Mesendoderm (in vitro differentiated cells): ENCODE measurements at regions not wholly inside any gene's neighbourhood (a gene's known extent, or its start where the extent isn't known, plus 50 kb on each side); places are given as distances from the start of the nearest gene placed in this dataset.
"Not testable (repeated sequence)": the region's sequence is repeated elsewhere in the genome, so short reads cannot be mapped to it uniquely, and the experiment has no call there.

Experiments
- DNase-seq: peaks from one replicate; pipeline ENCODE4 v3.0.0; 2013
- H2AK5ac ChIP-seq: 2 replicates; pipeline ENCODE4 v1.6.1; 2013; ENCODE audit warnings: low read length, inconsistent platforms
- H2BK120ac ChIP-seq: 2 replicates; pipeline ENCODE4 v1.6.1; 2013; ENCODE audit warnings: low read depth, mild to moderate bottlenecking, low read length, moderate library complexity, mixed read lengths
- H2BK15ac ChIP-seq: replicated peaks from 2 replicates; pipeline ENCODE4 v1.6.1; 2013; ENCODE audit warnings: low read depth, mild to moderate bottlenecking, moderate library complexity
- H2BK5ac ChIP-seq: 2 replicates; pipeline ENCODE4 v1.6.1; 2013; ENCODE audit warnings: low read length, inconsistent platforms
- H3K18ac ChIP-seq: 2 replicates; pipeline ENCODE4 v1.6.1; 2013; ENCODE audit warnings: mild to moderate bottlenecking, low read length, mixed read lengths
- H3K23ac ChIP-seq: one replicate; pipeline ENCODE4 v1.6.1; 2013; ENCODE audit warnings: low read length
- H3K27ac ChIP-seq: 2 replicates; pipeline ENCODE4 v1.5.1; 2013; ENCODE audit warnings: low read depth, mild to moderate bottlenecking, inconsistent platforms, low read length, moderate library complexity
- H3K27me3 ChIP-seq: 2 replicates; pipeline ENCODE4 v1.6.1; 2013; ENCODE audit warnings: low read length, control low read depth, mild to moderate bottlenecking, inconsistent platforms; ENCODE audit not compliant: insufficient read depth, poor library complexity
- H3K36me3 ChIP-seq: 2 replicates; pipeline ENCODE4 v1.6.1; 2013; ENCODE audit warnings: low read length, inconsistent platforms; ENCODE audit not compliant: control insufficient read depth, insufficient read depth
- H3K4ac ChIP-seq: one replicate; pipeline ENCODE4 v1.6.1; 2013; ENCODE audit warnings: low read depth, mild to moderate bottlenecking, low read length, moderate library complexity
- H3K4me1 ChIP-seq: 2 replicates; pipeline ENCODE4 v1.6.1; 2013; ENCODE audit warnings: low read depth, low read length, inconsistent platforms; ENCODE audit not compliant: control insufficient read depth
- H3K4me2 ChIP-seq: 2 replicates; pipeline ENCODE4 v1.6.1; 2013; ENCODE audit warnings: low read length
- H3K4me3 ChIP-seq: 2 replicates; pipeline ENCODE4 v1.5.1; 2013; ENCODE audit warnings: mild to moderate bottlenecking, low read length
- H3K56ac ChIP-seq: one replicate; pipeline ENCODE4 v1.6.1; 2013; ENCODE audit warnings: low read length
- H3K79me1 ChIP-seq: 2 replicates; pipeline ENCODE4 v1.6.1; 2013; ENCODE audit warnings: low read length, inconsistent platforms
- H3K79me2 ChIP-seq: 2 replicates; pipeline ENCODE4 v1.6.1; 2013; ENCODE audit warnings: mild to moderate bottlenecking, low read length; ENCODE audit not compliant: control insufficient read depth, insufficient read depth
- H3K9ac ChIP-seq: 2 replicates; pipeline ENCODE4 v1.6.1; 2013; ENCODE audit warnings: low read length, inconsistent platforms
- H4K5ac ChIP-seq: one replicate; pipeline ENCODE4 v1.6.1; 2013; ENCODE audit warnings: low read length
- H4K8ac ChIP-seq: one replicate; pipeline ENCODE4 v1.6.1; 2013; ENCODE audit warnings: low read depth, mild to moderate bottlenecking, control low read depth, low read length, moderate library complexity
- WGBS: extraction: QIAGEN DNeasy Blood & Tissue Kit; methylation state at CpG from one replicate; pipeline ENCODE4 v1.1.7; 2013; ENCODE audit warnings: low lambda C conversion rate, missing lambda C conversion rate; ENCODE audit not compliant: insufficient coverage; ENCODE audit errors: extremely low coverage; 5-methylcytosine and 5-hydroxymethylcytosine counted together

- not testable (repeated sequence) for H3K27ac ChIP-seq, H3K4me3 ChIP-seq, H3K79me1 ChIP-seq, H3K9ac ChIP-seq, H2BK120ac ChIP-seq, H4K5ac ChIP-seq, H3K4me2 ChIP-seq, H3K27me3 ChIP-seq, H2BK5ac ChIP-seq, H3K23ac ChIP-seq, DNase-seq, H3K36me3 ChIP-seq, H2BK15ac ChIP-seq, H3K4me1 ChIP-seq, H3K79me2 ChIP-seq, H4K8ac ChIP-seq, H3K56ac ChIP-seq, H3K18ac ChIP-seq, H2AK5ac ChIP-seq, H3K4ac ChIP-seq
- no CpG with 5 or more reads among the region's 17 CpGs for WGBS
Observed at GRCh38 chr14:105721602-105721970, 195.2 kb downstream of the TMEM121 start.

GRCh38 chr14:105721996-105722709, 195.8 kb downstream of the TMEM121 start:
- not testable (repeated sequence) for H3K27ac ChIP-seq, H3K79me1 ChIP-seq, H3K36me3 ChIP-seq, H3K4me1 ChIP-seq, H2BK5ac ChIP-seq, H3K27me3 ChIP-seq, H3K23ac ChIP-seq, H2AK5ac ChIP-seq, DNase-seq, H2BK120ac ChIP-seq, H3K4me2 ChIP-seq, H4K8ac ChIP-seq, H2BK15ac ChIP-seq, H3K18ac ChIP-seq, H3K9ac ChIP-seq, H3K56ac ChIP-seq, H4K5ac ChIP-seq, H3K79me2 ChIP-seq, H3K4ac ChIP-seq, H3K4me3 ChIP-seq
- no CpG with 5 or more reads among the region's 40 CpGs for WGBS

- H4K8ac ChIP-seq, H3K79me1 ChIP-seq, H3K79me2 ChIP-seq, H3K4me3 ChIP-seq, H3K4me2 ChIP-seq, H3K4me1 ChIP-seq, H2AK5ac ChIP-seq, H3K27me3 ChIP-seq, H3K23ac ChIP-seq, H3K56ac ChIP-seq, H3K36me3 ChIP-seq, H3K9ac ChIP-seq, H2BK15ac ChIP-seq, H3K18ac ChIP-seq, H3K4ac ChIP-seq, H2BK120ac ChIP-seq, H4K5ac ChIP-seq, H3K27ac ChIP-seq, H2BK5ac ChIP-seq, DNase-seq: not testable (repeated sequence)
- WGBS, result no CpG with 5 or more reads among the region's 8 CpGs
Observed at GRCh38 chr14:105723271-105723670, 196.9 kb downstream of the TMEM121 start.

- H3K56ac ChIP-seq, H3K4me2 ChIP-seq, DNase-seq: not testable (repeated sequence)
Observed at GRCh38 chr14:105723776-105724175, 197.4 kb downstream of the TMEM121 start.

GRCh38 chr14:105729825-105730368, 203.5 kb downstream of the TMEM121 start:
- H3K79me2 ChIP-seq, H2BK120ac ChIP-seq, H3K18ac ChIP-seq, H4K8ac ChIP-seq, H3K79me1 ChIP-seq, H2BK5ac ChIP-seq, H3K56ac ChIP-seq, H3K36me3 ChIP-seq, H3K9ac ChIP-seq, DNase-seq, H4K5ac ChIP-seq, H3K23ac ChIP-seq, H3K4ac ChIP-seq, H3K4me2 ChIP-seq, H2BK15ac ChIP-seq, H3K27ac ChIP-seq, H3K4me1 ChIP-seq, H2AK5ac ChIP-seq, H3K4me3 ChIP-seq, H3K27me3 ChIP-seq: not testable (repeated sequence)
- WGBS, result no CpG with 5 or more reads among the region's 8 CpGs

More at GRCh38 chr14:105723776-105724175, 197.4 kb downstream of the TMEM121 start:
- H3K27ac ChIP-seq, H3K4me1 ChIP-seq, H3K23ac ChIP-seq, H2BK15ac ChIP-seq, H3K36me3 ChIP-seq, H3K9ac ChIP-seq, H2AK5ac ChIP-seq, H3K79me2 ChIP-seq, H3K4ac ChIP-seq, H3K18ac ChIP-seq, H4K8ac ChIP-seq, H2BK120ac ChIP-seq, H2BK5ac ChIP-seq, H3K4me3 ChIP-seq, H3K79me1 ChIP-seq, H3K27me3 ChIP-seq, H4K5ac ChIP-seq: not testable (repeated sequence)
- WGBS, result no CpG with 5 or more reads among the region's 15 CpGs

- H3K4me1 ChIP-seq, H3K56ac ChIP-seq, H3K79me2 ChIP-seq, H3K23ac ChIP-seq, H3K4me2 ChIP-seq, H3K4me3 ChIP-seq, H2BK120ac ChIP-seq, H2BK5ac ChIP-seq, H3K18ac ChIP-seq, H3K9ac ChIP-seq, H2AK5ac ChIP-seq, H3K27ac ChIP-seq, H3K36me3 ChIP-seq, H2BK15ac ChIP-seq, H3K27me3 ChIP-seq, H4K5ac ChIP-seq, H4K8ac ChIP-seq, H3K4ac ChIP-seq, DNase-seq, H3K79me1 ChIP-seq: not testable (repeated sequence)
- no CpG with 5 or more reads among the region's 7 CpGs for WGBS
Observed at GRCh38 chr14:105730731-105731130, 204.3 kb downstream of the TMEM121 start.
